AG09319 (cell line): ENCODE measurements at regions not wholly inside any gene's neighbourhood (a gene's known extent, or its start where the extent isn't known, plus 50 kb on each side); places are given as distances from the start of the nearest gene placed in this dataset.
A peak's percentile ranks its signal among the peaks of the same experiment; 100 is the strongest.

ENCODE experiments used
- DNase-seq: peaks from one replicate; pipeline ENCODE4 v3.0.0-alpha.2; 2010; ENCODE audit warnings: low read depth; ENCODE audit errors: extremely low read depth
- CTCF ChIP-seq: IDR thresholded peaks from 2 replicates; pipeline ENCODE4 v1.5.1; 2011; ENCODE audit warnings: low read depth, mild to moderate bottlenecking, inconsistent platforms, low read length, moderate library complexity

DNA sequence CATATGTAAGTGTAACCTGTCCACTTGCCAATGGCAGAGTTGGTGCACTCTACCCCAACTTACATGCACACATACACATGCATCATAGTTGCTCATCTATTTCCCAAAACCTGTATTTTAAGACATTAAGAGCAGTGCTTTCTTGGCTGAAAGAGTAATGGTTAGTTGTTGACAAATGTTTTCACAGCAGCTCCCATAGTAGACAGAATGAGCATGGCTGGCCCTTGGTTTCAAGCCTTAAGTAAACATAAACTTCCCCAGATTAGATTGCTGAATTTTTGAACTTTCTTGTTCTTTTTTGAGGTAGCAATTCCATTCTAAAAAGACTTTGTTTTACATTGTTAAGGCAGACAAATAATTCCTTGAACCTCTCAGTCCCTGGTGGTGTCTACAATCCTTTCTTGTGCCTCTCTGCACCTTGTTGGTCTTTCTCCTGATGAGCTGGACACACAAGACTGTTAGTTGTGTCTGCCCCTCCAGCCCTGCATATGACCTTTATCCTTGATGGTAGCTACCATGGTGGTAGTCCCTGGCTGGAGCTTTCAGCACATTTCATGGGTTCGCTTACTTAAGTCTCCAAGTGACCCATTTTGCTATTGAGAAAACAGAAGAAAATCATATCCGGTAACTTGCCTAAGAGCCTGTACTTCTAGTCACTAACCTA, 580.1 kb upstream of the ID2 start:
- TF ChIP-seq CTCF = no peak
- DNase-seq = no peak

- no peak for TF ChIP-seq CTCF
- no peak for DNase-seq
Measured at GRCh38 chr2:8102470-8102869, 579.4 kb upstream of the ID2 start.

DNA sequence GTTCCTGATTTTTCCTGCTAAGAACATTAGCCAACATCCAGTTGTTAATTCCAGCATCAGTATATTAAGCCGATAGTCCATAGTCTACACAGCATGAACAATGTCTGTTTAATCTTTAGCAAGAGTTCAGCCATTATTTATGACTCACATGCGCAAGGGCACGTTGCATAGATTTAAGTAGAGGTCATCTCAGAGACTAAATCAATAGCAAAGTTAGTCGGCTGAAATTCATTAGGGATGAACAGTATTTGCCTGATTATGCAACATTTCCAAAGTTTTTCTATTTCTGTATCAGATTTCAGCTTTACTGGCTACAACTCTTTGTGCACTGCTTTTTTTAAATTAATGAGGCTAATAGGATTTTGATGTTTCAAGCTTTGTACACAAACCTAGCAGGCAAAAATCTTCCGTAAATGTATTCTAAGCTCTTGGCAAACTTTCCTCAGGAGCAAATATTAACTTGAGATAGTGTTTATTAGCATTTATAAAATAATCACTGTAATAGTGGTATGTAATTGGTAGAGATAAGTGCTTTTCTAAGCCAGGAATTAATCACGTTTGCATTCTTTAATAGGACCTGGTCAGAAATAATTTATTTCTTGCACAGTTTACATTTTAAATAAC, 578.7 kb upstream of the ID2 start:
- TF ChIP-seq CTCF = no peak
- peak; percentile 37 for DNase-seq

DNA sequence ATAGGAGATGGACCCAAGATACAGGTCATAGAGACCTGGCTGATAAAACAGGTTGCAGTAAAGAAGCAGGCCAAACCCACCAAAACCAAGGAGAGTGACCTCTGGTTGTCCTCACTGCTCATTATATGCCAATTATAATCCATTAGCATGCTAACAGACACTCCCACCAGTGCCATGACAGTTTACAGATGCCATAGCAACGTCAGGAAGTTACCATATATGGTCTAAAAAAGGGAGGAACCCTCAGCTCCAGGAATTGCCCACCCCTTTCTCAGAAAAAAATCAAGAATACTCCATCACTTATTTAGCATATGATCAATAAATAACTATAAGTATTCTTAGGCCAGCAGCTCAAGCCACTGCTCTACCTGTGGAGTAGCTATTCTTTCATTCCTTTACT, 574.7 kb upstream of the ID2 start:
- TF ChIP-seq CTCF = no peak
- DNase-seq = no peak

DNA sequence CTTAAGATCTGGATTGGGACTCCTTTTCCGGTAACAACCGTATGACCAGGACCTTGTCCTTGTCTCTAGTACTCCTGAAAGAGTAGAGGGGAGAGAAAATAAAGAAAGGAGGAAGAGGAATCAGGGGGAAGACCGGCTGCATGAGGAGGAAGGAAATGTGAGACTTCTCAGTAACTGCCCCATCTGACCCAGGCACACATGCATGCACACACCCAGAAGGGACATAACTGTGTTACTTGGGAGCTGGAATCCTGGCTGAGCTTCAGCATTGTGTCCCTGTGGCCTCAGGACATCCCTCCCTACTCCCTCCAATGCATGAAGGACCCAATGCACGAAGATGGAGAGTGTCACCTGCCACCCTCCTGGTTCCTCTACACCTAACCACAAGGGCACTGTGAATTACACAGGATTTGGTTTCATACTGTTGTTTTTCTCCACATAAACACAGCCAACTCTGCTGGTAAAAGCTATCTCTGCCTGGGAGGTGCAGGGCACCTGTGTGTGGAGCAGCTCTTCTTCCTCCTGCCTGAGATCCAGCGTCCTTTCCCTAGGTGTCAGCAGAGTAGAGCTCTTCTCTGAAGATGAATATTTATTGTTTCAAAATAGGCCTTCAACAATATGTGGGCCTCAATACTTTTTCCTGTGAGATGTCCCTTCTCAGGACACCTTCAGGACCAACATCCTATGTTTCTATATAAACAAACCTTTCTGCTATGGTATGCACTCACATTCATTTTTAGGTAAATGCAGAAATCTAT, 574.1 kb upstream of the ID2 start:
- no peak for TF ChIP-seq CTCF

DNA sequence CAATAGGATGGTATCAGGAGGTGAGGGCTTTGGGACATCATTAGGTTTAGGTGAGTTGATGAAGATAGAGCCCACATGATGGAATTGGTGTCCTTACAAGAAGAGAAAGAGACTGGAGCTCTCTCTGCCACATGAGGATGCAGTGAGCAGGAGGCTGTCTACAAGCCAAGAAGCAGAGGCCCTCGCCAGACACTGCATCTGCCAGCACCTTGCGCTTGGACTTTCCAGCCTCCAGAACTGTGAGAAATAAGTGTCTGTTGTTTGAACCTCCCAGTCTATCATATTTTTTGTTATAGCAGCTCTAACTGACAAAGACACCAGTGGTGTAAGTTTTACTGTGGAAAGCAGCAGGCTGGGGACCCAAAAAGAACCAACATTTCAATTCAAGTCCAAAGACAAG, 571.1 kb upstream of the ID2 start:
- TF ChIP-seq CTCF = no peak
- no peak for DNase-seq

More for the DNA sequence above, 574.1 kb upstream of the ID2 start:
- no peak for DNase-seq

DNA sequence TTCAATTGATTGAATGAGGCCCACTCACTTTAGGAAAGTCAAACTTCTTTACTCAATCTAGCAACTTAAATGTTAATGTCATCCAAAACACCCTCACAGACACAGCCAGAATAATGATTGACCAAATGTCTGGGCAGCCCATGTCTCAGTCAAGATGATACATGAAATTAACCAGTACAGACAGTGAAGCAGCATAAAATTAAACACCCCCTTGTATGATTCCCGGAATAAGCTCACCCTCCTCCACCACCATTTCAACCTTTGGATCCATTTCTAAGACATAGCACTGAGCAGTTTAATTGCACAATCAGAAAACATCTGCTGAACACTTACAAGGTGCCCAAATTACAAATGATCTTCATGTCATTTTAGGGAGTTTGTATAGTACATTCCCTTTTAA, 570.7 kb upstream of the ID2 start:
- no peak for TF ChIP-seq CTCF
- DNase-seq = no peak
